ENCODE measurements at regions not wholly inside any gene's neighbourhood (a gene's known extent, or its start where the extent isn't known, plus 50 kb on each side); places are given as distances from the start of the nearest gene placed in this dataset.

DNA sequence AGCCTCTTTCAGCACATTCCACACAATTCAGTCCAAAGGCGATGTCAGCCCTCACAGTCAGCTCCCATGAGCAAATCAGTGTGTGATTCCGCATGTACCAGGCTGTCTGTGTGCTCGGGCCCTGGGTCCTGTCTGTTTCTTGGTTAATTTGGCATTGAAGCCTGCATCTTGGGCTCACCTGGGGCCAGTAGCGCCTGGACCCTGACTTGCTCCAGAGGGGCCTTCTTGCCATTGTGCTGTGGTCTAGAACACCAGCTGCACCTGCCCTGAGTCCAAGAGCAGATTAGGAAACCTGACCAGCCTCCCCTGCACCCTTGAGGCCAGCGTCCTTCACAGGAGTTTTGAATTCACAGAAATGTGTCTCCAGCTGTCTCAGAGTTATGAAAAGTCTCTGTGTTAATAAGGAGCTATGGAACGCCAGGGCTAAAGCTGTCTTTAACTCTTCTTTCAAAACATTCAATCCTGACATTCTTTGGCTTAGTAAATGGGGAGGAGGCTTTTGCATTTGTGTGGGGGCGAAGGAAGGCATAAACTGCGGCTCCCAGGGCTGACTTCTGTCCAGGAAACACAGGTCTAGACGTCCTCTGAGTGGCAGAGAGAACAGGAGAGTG is 102.2 kb downstream of the ARF6 start:
- no peak overlapping the region for H3K27ac ChIP-seq (ENCODE audit: low read depth)
- DNase-seq (ENCODE audit: low spot score) (no peak), ATAC-seq (no peak)
- peak overlapping the region; percentile 56; the same call in 1 of the 2 replicates for H2AFZ ChIP-seq
- TF ChIP-seq, protein P1, sequence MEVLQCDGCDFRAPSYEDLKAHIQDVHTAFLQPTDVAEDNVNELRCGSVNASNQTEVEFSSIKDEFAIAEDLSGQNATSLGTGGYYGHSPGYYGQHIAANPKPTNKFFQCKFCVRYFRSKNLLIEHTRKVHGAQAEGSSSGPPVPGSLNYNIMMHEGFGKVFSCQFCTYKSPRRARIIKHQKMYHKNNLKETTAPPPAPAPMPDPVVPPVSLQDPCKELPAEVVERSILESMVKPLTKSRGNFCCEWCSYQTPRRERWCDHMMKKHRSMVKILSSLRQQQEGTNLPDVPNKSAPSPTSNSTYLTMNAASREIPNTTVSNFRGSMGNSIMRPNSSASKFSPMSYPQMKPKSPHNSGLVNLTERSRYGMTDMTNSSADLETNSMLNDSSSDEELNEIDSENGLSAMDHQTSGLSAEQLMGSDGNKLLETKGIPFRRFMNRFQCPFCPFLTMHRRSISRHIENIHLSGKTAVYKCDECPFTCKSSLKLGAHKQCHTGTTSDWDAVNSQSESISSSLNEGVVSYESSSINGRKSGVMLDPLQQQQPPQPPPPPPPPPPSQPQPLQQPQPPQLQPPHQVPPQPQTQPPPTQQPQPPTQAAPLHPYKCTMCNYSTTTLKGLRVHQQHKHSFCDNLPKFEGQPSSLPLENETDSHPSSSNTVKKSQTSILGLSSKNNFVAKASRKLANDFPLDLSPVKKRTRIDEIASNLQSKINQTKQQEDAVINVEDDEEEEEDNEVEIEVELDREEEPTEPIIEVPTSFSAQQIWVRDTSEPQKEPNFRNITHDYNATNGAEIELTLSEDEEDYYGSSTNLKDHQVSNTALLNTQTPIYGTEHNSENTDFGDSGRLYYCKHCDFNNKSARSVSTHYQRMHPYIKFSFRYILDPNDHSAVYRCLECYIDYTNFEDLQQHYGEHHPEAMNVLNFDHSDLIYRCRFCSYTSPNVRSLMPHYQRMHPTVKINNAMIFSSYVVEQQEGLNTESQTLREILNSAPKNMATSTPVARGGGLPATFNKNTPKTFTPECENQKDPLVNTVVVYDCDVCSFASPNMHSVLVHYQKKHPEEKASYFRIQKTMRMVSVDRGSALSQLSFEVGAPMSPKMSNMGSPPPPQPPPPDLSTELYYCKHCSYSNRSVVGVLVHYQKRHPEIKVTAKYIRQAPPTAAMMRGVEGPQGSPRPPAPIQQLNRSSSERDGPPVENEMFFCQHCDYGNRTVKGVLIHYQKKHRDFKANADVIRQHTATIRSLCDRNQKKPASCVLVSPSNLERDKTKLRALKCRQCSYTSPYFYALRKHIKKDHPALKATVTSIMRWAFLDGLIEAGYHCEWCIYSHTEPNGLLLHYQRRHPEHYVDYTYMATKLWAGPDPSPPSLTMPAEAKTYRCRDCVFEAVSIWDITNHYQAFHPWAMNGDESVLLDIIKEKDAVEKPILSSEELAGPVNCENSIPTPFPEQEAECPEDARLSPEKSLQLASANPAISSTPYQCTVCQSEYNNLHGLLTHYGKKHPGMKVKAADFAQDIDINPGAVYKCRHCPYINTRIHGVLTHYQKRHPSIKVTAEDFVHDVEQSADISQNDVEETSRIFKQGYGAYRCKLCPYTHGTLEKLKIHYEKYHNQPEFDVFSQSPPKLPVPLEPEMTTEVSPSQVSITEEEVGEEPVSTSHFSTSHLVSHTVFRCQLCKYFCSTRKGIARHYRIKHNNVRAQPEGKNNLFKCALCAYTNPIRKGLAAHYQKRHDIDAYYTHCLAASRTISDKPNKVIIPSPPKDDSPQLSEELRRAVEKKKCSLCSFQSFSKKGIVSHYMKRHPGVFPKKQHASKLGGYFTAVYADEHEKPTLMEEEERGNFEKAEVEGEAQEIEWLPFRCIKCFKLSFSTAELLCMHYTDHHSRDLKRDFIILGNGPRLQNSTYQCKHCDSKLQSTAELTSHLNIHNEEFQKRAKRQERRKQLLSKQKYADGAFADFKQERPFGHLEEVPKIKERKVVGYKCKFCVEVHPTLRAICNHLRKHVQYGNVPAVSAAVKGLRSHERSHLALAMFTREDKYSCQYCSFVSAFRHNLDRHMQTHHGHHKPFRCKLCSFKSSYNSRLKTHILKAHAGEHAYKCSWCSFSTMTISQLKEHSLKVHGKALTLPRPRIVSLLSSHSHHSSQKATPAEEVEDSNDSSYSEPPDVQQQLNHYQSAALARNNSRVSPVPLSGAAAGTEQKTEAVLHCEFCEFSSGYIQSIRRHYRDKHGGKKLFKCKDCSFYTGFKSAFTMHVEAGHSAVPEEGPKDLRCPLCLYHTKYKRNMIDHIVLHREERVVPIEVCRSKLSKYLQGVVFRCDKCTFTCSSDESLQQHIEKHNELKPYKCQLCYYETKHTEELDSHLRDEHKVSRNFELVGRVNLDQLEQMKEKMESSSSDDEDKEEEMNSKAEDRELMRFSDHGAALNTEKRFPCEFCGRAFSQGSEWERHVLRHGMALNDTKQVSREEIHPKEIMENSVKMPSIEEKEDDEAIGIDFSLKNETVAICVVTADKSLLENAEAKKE (CRISPR knock-in tag; IDR thresholded peaks at IDR 0.05) = no peak
- no peak for TF ChIP-seq CREB1 (CRISPR knock-in tag; IDR thresholded peaks at IDR 0.05; ENCODE audit: low read depth)
- no peak for TF ChIP-seq ZNF331 (CRISPR knock-in tag; IDR thresholded peaks at IDR 0.05; ENCODE audit: low read depth)
- TF ChIP-seq, protein P2, sequence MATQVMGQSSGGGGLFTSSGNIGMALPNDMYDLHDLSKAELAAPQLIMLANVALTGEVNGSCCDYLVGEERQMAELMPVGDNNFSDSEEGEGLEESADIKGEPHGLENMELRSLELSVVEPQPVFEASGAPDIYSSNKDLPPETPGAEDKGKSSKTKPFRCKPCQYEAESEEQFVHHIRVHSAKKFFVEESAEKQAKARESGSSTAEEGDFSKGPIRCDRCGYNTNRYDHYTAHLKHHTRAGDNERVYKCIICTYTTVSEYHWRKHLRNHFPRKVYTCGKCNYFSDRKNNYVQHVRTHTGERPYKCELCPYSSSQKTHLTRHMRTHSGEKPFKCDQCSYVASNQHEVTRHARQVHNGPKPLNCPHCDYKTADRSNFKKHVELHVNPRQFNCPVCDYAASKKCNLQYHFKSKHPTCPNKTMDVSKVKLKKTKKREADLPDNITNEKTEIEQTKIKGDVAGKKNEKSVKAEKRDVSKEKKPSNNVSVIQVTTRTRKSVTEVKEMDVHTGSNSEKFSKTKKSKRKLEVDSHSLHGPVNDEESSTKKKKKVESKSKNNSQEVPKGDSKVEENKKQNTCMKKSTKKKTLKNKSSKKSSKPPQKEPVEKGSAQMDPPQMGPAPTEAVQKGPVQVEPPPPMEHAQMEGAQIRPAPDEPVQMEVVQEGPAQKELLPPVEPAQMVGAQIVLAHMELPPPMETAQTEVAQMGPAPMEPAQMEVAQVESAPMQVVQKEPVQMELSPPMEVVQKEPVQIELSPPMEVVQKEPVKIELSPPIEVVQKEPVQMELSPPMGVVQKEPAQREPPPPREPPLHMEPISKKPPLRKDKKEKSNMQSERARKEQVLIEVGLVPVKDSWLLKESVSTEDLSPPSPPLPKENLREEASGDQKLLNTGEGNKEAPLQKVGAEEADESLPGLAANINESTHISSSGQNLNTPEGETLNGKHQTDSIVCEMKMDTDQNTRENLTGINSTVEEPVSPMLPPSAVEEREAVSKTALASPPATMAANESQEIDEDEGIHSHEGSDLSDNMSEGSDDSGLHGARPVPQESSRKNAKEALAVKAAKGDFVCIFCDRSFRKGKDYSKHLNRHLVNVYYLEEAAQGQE (IDR thresholded peaks at IDR 0.05; ENCODE audit: unreplicated experiment) = no peak
- no peak for TF ChIP-seq POLR2AphosphoS5 (IDR thresholded peaks at IDR 0.05; ENCODE audit: low read depth)
- no peak for TF ChIP-seq EZH2 (IDR thresholded peaks at IDR 0.05; ENCODE audit: low read depth, unreplicated experiment)
- TF ChIP-seq ZNF114 (CRISPR knock-in tag; IDR thresholded peaks at IDR 0.05) = no peak
- no peak for TF ChIP-seq JUNB (IDR thresholded peaks at IDR 0.05; ENCODE audit: unreplicated experiment)
- no peak for TF ChIP-seq NANOG (IDR thresholded peaks at IDR 0.05; ENCODE audit: borderline replicate concordance)
- TF ChIP-seq, protein P3, sequence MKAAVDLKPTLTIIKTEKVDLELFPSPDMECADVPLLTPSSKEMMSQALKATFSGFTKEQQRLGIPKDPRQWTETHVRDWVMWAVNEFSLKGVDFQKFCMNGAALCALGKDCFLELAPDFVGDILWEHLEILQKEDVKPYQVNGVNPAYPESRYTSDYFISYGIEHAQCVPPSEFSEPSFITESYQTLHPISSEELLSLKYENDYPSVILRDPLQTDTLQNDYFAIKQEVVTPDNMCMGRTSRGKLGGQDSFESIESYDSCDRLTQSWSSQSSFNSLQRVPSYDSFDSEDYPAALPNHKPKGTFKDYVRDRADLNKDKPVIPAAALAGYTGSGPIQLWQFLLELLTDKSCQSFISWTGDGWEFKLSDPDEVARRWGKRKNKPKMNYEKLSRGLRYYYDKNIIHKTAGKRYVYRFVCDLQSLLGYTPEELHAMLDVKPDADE (IDR thresholded peaks at IDR 0.05) = no peak
- no peak for TF ChIP-seq EZH2phosphoT487 (IDR thresholded peaks at IDR 0.05; ENCODE audit: unreplicated experiment)
- TF ChIP-seq, protein P4, sequence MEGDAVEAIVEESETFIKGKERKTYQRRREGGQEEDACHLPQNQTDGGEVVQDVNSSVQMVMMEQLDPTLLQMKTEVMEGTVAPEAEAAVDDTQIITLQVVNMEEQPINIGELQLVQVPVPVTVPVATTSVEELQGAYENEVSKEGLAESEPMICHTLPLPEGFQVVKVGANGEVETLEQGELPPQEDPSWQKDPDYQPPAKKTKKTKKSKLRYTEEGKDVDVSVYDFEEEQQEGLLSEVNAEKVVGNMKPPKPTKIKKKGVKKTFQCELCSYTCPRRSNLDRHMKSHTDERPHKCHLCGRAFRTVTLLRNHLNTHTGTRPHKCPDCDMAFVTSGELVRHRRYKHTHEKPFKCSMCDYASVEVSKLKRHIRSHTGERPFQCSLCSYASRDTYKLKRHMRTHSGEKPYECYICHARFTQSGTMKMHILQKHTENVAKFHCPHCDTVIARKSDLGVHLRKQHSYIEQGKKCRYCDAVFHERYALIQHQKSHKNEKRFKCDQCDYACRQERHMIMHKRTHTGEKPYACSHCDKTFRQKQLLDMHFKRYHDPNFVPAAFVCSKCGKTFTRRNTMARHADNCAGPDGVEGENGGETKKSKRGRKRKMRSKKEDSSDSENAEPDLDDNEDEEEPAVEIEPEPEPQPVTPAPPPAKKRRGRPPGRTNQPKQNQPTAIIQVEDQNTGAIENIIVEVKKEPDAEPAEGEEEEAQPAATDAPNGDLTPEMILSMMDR (conservative IDR thresholded peaks at IDR 0.05; ENCODE audit: low read depth in 2 of 2) = no peak
- TF ChIP-seq STAT1 (IDR thresholded peaks at IDR 0.05; ENCODE audit: unreplicated experiment) = no peak
- H3K36me3 Mint-ChIP-seq (ENCODE audit: low read depth) = no peaks in the 10 kb centered on the region
- H3K4me3 Mint-ChIP-seq = no peak overlapping the region
- no peaks in the 10 kb centered on the region for H3K79me2 ChIP-seq (replicated peaks; ENCODE audit: insufficient read depth)
- H3K27me3 Mint-ChIP-seq (ENCODE audit: insufficient read depth, low read depth, poor library complexity) = peaks cover 1% of the 10 kb centered on the region
- H3F3A ChIP-seq (replicated peaks; ENCODE audit: low read depth) = no peaks in the 10 kb centered on the region
- no peaks in the 10 kb centered on the region for H3K9me2 ChIP-seq (ENCODE audit: insufficient read depth)
- H3K4me2 ChIP-seq = no peak overlapping the region
- no peaks in the 10 kb centered on the region for H3K9me3 Mint-ChIP-seq
- peaks cover 7% of the 10 kb centered on the region for H3K4me1 Mint-ChIP-seq
- H3K4me3 ChIP-seq = no peak overlapping the region
- H3K36me3 ChIP-seq (ENCODE audit: insufficient read depth) = no peaks in the 10 kb centered on the region
- H3K4me1 ChIP-seq (ENCODE audit: insufficient read depth) = peaks cover 4% of the 10 kb centered on the region
- no peaks in the 10 kb centered on the region for H4K20me1 ChIP-seq (replicated peaks; ENCODE audit: insufficient read depth)
- no peak overlapping the region for H3K27ac Mint-ChIP-seq
- H3K27me3 ChIP-seq (ENCODE audit: insufficient read depth) = no peaks in the 10 kb centered on the region

Measured in GM23338 (cell line).